Suprapubic skin (tissue), 4 donors: ENCODE measurements at regions not wholly inside any gene's neighbourhood (a gene's known extent, or its start where the extent isn't known, plus 50 kb on each side); places are given as distances from the start of the nearest gene placed in this dataset.

Source experiments
- DNase-seq, 2 donors: peaks; one replicate each; pipeline ENCODE4 v3.0.0-alpha.2; 2019; ENCODE audit warnings: low spot score in 2 of 2
- H3K27ac ChIP-seq: fragments of 200-600 bp; sonication (generic); one replicate; pipeline ENCODE4 v1.5.1; 2019
- H3K27me3 ChIP-seq: fragments of 200-600 bp; sonication (generic); one replicate; pipeline ENCODE4 v1.5.1; 2019
- H3K36me3 ChIP-seq: fragments of 200-600 bp; sonication (generic); one replicate; pipeline ENCODE4 v1.5.1; 2019
- H3K4me1 ChIP-seq: fragments of 200-600 bp; sonication (generic); one replicate; pipeline ENCODE4 v1.5.1; 2019
- H3K4me3 ChIP-seq: fragments of 200-600 bp; sonication (generic); one replicate; pipeline ENCODE4 v1.5.1; 2019; ENCODE audit warnings: mild to moderate bottlenecking
- H3K9me3 ChIP-seq: fragments of 200-600 bp; sonication (generic); one replicate; pipeline ENCODE4 v1.5.1; 2019
- EP300 ChIP-seq: sonication (generic); formaldehyde crosslinking; IDR thresholded peaks from one replicate; pipeline ENCODE4 v1.6.1; 2017; ENCODE audit warnings: antibody characterized with exemption
- POLR2A ChIP-seq, 2 donors: fragments of 450-650 bp; IDR thresholded peaks; one replicate each; pipeline ENCODE4 v1.6.1; 2017; ENCODE audit warnings: antibody characterized with exemption in 2 of 2, mild to moderate bottlenecking in 2 of 2, moderate library complexity in 2 of 2
- POLR2AphosphoS5 ChIP-seq, 3 donors: sonication (generic); formaldehyde crosslinking; IDR thresholded peaks; one replicate each; pipeline ENCODE4 v1.6.1; 2017; ENCODE audit warnings: antibody characterized with exemption in 3 of 3
- WGBS: methylation state at CpG from one replicate; pipeline ENCODE4 v1.1.5; 2018; 5-methylcytosine and 5-hydroxymethylcytosine counted together
- TF ChIP-seq, protein P1 (sequence below), 2 donors: fragments of 200-600 bp in 1 of 2; fragments of 450-650 bp in 1 of 2; sonication (generic) in 1 of 2; IDR thresholded peaks; one replicate each; pipeline ENCODE4 v1.5.1; 2016 to 2019; ENCODE audit warnings: antibody characterized with exemption in 2 of 2, mild to moderate bottlenecking in 1 of 2, moderate library complexity in 1 of 2

DNA sequence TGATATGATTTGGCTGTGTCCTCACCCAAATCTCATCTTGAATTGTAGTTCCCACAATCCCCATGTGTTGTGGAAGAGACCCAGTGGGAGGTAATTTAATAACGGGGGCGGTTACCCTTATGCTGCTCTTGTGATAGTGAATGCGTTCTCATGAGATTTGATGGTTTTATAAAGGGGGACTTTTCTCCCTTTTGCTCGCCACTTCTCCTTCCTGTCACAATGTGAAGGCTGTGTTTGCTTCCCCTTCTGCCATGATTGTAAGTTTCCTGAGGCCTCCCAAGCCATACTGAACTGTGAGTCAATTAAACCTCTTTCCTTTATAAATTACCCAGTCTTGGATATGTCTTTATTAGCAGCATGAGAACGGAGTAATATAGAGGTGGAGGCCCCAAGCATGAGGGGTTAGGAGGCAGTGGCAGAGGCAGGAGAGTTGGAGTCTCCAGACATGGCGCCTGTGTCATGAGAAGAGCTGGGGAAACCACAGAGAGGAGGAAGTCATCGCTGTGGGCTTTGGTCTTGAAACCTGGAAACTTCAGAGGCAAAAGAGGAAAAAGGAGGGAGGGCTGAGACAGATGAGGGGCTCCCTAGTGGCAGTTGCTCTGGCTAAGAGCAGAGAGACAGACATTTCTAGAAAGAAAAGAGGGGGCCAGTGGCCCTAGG is 107.8 kb upstream of the VEPH1 start:
- H3K27me3 ChIP-seq = no peaks in the 10 kb centered on the region
- H3K36me3 ChIP-seq = no peaks in the 10 kb centered on the region
- DNase-seq = no peak
- 82% methylated on average over 7 of the region's 7 CpGs for WGBS
- H3K4me3 ChIP-seq = no peak overlapping the region
- H3K27ac ChIP-seq = no peak overlapping the region
- peaks cover 9% of the 10 kb centered on the region for H3K4me1 ChIP-seq
- TF ChIP-seq, protein P1, sequence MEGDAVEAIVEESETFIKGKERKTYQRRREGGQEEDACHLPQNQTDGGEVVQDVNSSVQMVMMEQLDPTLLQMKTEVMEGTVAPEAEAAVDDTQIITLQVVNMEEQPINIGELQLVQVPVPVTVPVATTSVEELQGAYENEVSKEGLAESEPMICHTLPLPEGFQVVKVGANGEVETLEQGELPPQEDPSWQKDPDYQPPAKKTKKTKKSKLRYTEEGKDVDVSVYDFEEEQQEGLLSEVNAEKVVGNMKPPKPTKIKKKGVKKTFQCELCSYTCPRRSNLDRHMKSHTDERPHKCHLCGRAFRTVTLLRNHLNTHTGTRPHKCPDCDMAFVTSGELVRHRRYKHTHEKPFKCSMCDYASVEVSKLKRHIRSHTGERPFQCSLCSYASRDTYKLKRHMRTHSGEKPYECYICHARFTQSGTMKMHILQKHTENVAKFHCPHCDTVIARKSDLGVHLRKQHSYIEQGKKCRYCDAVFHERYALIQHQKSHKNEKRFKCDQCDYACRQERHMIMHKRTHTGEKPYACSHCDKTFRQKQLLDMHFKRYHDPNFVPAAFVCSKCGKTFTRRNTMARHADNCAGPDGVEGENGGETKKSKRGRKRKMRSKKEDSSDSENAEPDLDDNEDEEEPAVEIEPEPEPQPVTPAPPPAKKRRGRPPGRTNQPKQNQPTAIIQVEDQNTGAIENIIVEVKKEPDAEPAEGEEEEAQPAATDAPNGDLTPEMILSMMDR (IDR thresholded peaks at IDR 0.05) = no peak
- TF ChIP-seq EP300 (no peak), POLR2A (IDR thresholded peaks at IDR 0.05) (no peak), POLR2AphosphoS5 (IDR thresholded peaks at IDR 0.05) (no peak)
- H3K9me3 ChIP-seq = no peaks in the 10 kb centered on the region

DNA sequence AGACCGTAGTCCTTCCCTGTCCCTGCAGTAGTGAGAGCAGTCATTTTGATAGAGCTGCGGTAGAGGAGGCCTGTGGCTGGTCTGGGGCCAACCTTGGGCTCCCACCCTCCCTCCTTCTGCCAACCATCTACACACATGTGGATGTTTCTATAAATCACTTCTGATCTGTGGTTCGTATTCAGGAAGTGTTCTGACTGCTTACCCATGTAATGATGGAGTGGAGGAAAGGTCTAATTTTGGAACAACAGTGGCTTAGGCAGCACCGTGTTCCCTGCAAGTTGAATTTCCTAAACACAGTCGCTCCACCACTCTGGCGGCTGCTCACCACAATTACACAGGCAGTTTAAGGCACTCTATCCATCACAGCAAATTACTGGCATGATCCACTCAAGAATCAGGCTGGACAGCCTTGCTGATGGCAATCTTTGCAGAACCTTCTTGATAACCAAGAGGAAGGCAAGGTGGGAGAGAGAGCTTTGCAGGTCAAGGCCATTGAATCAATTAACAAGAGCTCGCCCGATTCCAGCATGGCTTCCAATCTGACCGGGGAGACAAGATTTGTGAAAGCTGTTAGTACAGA is 104.7 kb upstream of the VEPH1 start:
- Histone ChIP-seq H3K9me3 (no peaks in the 10 kb centered on the region), H3K4me1 (peaks cover 9% of the 10 kb centered on the region), H3K4me3 (no peak overlapping the region), H3K27me3 (no peaks in the 10 kb centered on the region), H3K36me3 (no peaks in the 10 kb centered on the region), H3K27ac (no peak overlapping the region)
- 81% methylated on average over 9 of the region's 9 CpGs for WGBS
- TF ChIP-seq POLR2A (IDR thresholded peaks at IDR 0.05) (no peak), EP300 (no peak), POLR2AphosphoS5 (IDR thresholded peaks at IDR 0.05) (no peak)
- TF ChIP-seq, protein P1 (IDR thresholded peaks at IDR 0.05) = no peak
- no peak for DNase-seq

DNA sequence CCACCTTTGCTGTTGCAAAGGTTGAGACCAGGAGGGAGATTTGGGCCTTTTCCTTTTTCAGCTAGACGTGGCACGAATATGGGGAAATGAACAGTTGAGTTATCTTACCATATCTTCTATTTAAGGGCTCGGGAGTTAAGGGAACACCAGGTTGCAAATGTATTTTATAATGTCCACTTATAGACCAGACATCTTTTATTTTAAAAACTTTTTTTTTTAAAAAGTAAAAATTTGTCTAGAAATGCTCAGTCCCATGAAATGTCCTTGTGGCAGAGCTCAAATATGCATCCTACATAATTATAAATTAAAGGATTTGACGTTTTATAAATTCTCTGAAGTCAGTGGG is 103.6 kb upstream of the VEPH1 start:
- no peaks in the 10 kb centered on the region for H3K9me3 ChIP-seq

DNA sequence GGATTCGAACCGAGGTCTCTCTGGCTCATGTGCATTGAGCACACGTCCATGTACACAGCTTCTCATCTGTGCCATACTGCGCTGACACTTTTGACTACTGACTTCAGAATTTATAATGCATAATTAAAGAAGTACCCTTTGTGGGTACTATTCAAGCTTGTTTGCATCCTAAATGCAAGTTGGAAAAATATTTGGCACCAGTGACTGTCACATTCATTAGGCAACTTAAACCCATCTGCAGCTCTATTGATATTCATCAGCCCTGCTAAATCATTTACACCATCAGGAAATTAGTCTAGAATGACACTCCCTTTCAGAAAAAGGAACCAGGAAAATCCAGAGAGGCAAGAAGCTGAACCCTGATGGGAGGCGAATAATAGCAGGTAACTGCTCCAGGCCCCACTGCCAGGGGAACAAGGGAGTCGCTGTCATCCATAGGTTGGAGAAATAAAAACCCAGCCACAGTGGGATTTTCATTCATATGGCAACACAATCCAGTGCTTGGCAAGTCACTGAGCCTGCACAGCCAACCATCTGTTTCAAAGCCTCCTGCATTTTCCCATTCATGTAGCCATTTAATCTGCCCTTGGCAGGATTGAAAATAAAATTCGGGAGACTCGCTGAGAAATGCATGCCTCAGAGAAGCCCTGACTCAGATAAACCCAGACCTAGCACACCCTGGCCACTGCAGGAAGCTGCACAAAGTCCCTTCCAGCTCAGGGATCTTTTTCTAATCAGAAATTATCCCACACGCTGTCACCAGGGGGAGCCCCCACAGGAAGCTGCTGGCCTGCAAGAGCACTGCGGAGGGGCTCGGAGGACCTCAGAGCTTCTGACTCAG is 103.0 kb upstream of the VEPH1 start:
- DNase-seq = peak in 1 of 2 donors; percentile 68
- Histone ChIP-seq H3K4me1 (peaks cover 9% of the 10 kb centered on the region), H3K36me3 (no peaks in the 10 kb centered on the region), H3K27me3 (no peaks in the 10 kb centered on the region), H3K4me3 (no peak overlapping the region), H3K9me3 (no peaks in the 10 kb centered on the region), H3K27ac (no peak overlapping the region)
- TF ChIP-seq POLR2AphosphoS5 (IDR thresholded peaks at IDR 0.05) (no peak), EP300 (no peak), POLR2A (IDR thresholded peaks at IDR 0.05) (no peak)
- TF ChIP-seq, protein P1 (IDR thresholded peaks at IDR 0.05) = peak; percentile 41 to 72
- 35% methylated on average over 11 of the region's 11 CpGs for WGBS

More for the DNA sequence above, 103.6 kb upstream of the VEPH1 start:
- no peak for DNase-seq
- no peak overlapping the region for H3K4me3 ChIP-seq
- no peak overlapping the region for H3K27ac ChIP-seq
- 63% methylated on average over 4 of the region's 4 CpGs for WGBS
- TF ChIP-seq EP300 (no peak), POLR2A (IDR thresholded peaks at IDR 0.05) (no peak), POLR2AphosphoS5 (IDR thresholded peaks at IDR 0.05) (no peak)
- TF ChIP-seq, protein P1 (IDR thresholded peaks at IDR 0.05) = no peak
- H3K4me1 ChIP-seq = peaks cover 9% of the 10 kb centered on the region
- H3K36me3 ChIP-seq = no peaks in the 10 kb centered on the region
- H3K27me3 ChIP-seq = no peaks in the 10 kb centered on the region

DNA sequence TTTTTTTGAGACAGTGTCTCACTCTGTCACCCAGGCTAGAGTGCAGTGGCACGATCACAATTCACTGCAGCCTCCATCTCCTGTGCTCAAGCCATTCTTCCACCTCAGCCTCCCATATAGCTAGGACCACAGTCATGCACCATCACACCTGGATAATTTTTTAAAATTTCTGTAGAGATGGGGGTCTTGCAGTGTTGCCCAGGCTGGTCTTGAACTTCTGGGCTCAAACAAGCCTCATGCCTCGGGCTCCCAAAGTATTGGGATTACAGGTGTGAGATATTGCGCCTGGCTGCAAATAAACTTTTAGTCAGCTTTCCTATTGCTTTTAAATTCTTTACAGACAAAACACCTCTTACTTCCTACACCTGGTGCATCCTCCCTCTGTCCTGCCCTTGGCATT is 102.1 kb upstream of the VEPH1 start:
- Histone ChIP-seq H3K27ac (no peak overlapping the region), H3K4me3 (no peak overlapping the region), H3K36me3 (no peaks in the 10 kb centered on the region), H3K9me3 (no peaks in the 10 kb centered on the region), H3K27me3 (no peaks in the 10 kb centered on the region), H3K4me1 (peaks cover 9% of the 10 kb centered on the region)
- no peak for TF ChIP-seq POLR2AphosphoS5 (IDR thresholded peaks at IDR 0.05)
- TF ChIP-seq, protein P1 (IDR thresholded peaks at IDR 0.05) = no peak
- no peak for TF ChIP-seq EP300
- no peak for TF ChIP-seq POLR2A (IDR thresholded peaks at IDR 0.05)
- DNase-seq = no peak
- WGBS = 97% methylated on average over 3 of the region's 3 CpGs
